ENCODE measurements at regions not wholly inside any gene's neighbourhood (a gene's known extent, or its start where the extent isn't known, plus 50 kb on each side); places are given as distances from the start of the nearest gene placed in this dataset.
"Not testable (repeated sequence)": the region's sequence is repeated elsewhere in the genome, so short reads cannot be mapped to it uniquely, and the experiment has no call there.

DNA sequence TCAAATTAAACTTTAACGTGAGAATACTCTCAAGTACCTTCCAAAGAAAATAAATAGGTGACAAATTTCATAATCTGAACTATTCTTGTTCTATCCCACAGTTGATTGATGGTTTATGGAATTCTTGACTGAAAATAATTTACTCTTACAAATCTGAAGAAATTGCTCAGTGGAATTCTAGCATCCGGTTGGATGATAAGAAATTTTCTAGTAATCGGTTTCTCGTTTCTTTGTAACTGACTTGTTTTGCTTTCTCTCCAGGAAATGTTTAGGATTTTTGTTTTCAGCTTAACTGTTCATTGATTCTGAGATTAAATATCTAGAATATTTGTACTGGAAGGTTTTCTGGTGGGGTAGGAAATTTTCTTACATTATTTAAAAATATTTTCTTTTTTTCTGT, 558.9 kb upstream of the ADAMTS5 start:
- no peak for ATAC-seq (ENCODE audit: insufficient number of reproducible peaks, low FRiP score, low read depth)
- H3K4me1 ChIP-seq (ENCODE audit: control insufficient read depth in 1 of 2, low read depth in 2 of 2): no peaks in the 10 kb centered on the region
- no peak overlapping the region for H3K4me3 ChIP-seq
- no peak for DNase-seq (ENCODE audit: low spot score)
- H3K27me3 ChIP-seq (replicated peaks; ENCODE audit: insufficient read depth): no peaks in the 10 kb centered on the region
- no peaks in the 10 kb centered on the region for H3K36me3 ChIP-seq
- no peak overlapping the region for H3K27ac ChIP-seq
- no peaks in the 10 kb centered on the region for H3K9me3 ChIP-seq
- TF ChIP-seq, protein P1, sequence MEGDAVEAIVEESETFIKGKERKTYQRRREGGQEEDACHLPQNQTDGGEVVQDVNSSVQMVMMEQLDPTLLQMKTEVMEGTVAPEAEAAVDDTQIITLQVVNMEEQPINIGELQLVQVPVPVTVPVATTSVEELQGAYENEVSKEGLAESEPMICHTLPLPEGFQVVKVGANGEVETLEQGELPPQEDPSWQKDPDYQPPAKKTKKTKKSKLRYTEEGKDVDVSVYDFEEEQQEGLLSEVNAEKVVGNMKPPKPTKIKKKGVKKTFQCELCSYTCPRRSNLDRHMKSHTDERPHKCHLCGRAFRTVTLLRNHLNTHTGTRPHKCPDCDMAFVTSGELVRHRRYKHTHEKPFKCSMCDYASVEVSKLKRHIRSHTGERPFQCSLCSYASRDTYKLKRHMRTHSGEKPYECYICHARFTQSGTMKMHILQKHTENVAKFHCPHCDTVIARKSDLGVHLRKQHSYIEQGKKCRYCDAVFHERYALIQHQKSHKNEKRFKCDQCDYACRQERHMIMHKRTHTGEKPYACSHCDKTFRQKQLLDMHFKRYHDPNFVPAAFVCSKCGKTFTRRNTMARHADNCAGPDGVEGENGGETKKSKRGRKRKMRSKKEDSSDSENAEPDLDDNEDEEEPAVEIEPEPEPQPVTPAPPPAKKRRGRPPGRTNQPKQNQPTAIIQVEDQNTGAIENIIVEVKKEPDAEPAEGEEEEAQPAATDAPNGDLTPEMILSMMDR (IDR thresholded peaks at IDR 0.05): no peak

DNA sequence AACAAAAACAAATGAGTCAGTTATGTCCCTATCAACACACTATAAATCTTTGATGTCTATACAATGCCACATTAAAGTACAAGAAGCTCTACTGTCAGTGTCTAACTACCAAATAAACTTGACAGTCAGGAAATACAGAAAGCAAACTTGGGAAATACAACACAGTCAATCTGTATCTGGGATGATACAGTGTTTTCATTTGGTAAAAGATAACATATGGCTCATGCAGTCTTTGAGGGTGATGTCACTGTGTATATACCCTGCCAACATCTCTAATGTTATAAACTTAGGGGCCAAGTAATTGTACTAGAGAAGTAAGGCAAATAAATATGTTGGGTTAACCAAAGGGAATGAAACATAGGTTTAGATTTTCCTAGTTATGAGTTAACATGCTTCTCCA, 552.5 kb upstream of the ADAMTS5 start:
- Histone ChIP-seq H3K9me3 (peaks cover 4% of the 10 kb centered on the region), H3K4me3 (no peak overlapping the region), H3K4me1 (ENCODE audit: control insufficient read depth in 1 of 2, low read depth in 2 of 2) (no peaks in the 10 kb centered on the region), H3K36me3 (no peaks in the 10 kb centered on the region), H3K27me3 (replicated peaks; ENCODE audit: insufficient read depth) (no peaks in the 10 kb centered on the region), H3K27ac (no peak overlapping the region)
- TF ChIP-seq, protein P1 (IDR thresholded peaks at IDR 0.05): no peak
- ATAC-seq (ENCODE audit: insufficient number of reproducible peaks, low FRiP score, low read depth) (no peak), DNase-seq (ENCODE audit: low spot score) (no peak)

DNA sequence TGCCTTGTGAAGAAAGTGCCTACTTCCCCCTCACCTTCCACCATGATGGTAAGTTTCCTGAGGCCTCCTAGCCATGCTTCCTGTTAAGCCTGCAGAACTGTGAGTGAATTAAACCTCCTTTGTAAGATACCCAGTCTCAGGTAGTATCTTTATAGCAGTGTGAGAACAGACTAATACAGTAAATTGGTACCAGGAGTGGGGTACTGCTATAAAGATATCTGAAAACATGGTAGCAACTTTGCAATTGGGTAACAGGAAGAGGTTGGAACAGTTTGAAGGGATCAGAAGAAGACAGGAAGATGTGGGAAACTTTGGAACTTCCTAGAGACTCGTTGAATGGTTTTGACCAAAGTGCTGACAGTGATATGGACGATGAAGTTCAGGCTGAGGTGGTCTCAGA, 550.3 kb upstream of the ADAMTS5 start:
- not testable (repeated sequence) for H3K9me3 ChIP-seq; H3K27ac ChIP-seq; H3K27me3 ChIP-seq (replicated peaks; ENCODE audit: insufficient read depth); H3K4me3 ChIP-seq; DNase-seq (ENCODE audit: low spot score); H3K4me1 ChIP-seq (ENCODE audit: control insufficient read depth in 1 of 2, low read depth in 2 of 2); ATAC-seq (ENCODE audit: insufficient number of reproducible peaks, low FRiP score, low read depth); H3K36me3 ChIP-seq

DNA sequence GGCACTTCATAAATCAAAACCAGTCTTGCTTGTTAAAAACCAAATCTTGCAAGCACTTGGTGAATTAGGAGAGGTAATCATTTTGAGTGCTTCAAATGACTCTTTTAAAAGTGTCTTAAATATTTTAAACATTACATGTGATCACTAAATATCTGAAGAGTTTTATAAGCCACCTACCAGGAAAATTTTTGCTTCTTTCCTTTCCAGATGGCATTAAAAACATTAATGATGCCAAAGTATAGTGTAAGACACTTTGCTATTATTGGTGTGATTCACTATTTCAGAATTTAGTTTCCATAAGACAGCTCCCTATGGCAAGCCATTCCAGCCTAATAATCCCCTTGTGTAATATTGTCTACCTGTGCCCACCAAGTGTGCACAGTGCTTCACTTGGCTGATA, 548.8 kb upstream of the ADAMTS5 start:
- no peaks in the 10 kb centered on the region for H3K27me3 ChIP-seq (replicated peaks; ENCODE audit: insufficient read depth)
- no peak overlapping the region for H3K27ac ChIP-seq
- no peak overlapping the region for H3K4me3 ChIP-seq
- H3K36me3 ChIP-seq: no peaks in the 10 kb centered on the region
- peaks cover 4% of the 10 kb centered on the region for H3K9me3 ChIP-seq
- no peaks in the 10 kb centered on the region for H3K4me1 ChIP-seq (ENCODE audit: control insufficient read depth in 1 of 2, low read depth in 2 of 2)
- no peak for ATAC-seq (ENCODE audit: insufficient number of reproducible peaks, low FRiP score, low read depth)
- TF ChIP-seq, protein P1 (IDR thresholded peaks at IDR 0.05): no peak
- no peak for DNase-seq (ENCODE audit: low spot score)

DNA sequence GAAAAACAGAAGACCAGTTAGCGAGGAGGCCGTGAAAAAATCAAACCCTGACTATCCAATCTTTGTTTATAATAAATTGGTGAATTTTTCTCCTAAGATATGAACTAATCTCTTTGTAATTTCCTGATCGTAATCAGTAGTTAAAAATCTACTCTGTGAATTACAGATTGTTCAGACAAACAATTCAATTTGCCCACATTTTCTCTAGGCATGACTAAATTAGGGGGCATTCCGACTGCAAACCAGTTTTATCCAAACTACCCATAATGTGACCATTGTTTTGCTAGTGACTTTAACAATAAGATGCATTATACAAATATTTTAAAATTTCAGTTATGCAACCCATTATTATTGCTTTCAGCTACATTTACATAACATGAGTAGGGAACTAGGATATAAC, 546.9 kb upstream of the ADAMTS5 start:
- H3K27ac ChIP-seq: no peak overlapping the region
- H3K36me3 ChIP-seq: no peaks in the 10 kb centered on the region
- no peaks in the 10 kb centered on the region for H3K27me3 ChIP-seq (replicated peaks; ENCODE audit: insufficient read depth)
- no peak overlapping the region for H3K4me3 ChIP-seq
- ATAC-seq (ENCODE audit: insufficient number of reproducible peaks, low FRiP score, low read depth) (no peak), DNase-seq (ENCODE audit: low spot score) (no peak)
- no peaks in the 10 kb centered on the region for H3K4me1 ChIP-seq (ENCODE audit: control insufficient read depth in 1 of 2, low read depth in 2 of 2)
- H3K9me3 ChIP-seq: peaks cover 4% of the 10 kb centered on the region
- TF ChIP-seq, protein P1 (IDR thresholded peaks at IDR 0.05): no peak

DNA sequence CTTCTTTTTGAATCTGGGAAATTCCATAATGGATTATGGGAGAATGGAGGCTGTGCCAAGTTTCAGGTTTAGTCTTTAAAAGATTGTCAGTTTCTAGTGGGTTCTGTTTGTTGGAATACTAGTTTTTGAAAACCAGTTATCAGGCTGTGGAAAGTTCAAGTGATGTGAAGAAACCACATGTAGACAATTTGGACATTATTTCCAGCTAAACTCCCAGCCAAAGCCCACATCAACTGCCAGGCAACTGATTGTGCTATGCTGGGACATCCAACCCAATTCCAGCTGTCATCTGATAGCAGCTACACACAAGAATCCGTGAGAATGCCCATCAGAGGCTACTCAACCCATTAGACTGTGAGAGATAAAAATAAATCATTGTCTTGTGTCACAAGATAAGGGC, 546.1 kb upstream of the ADAMTS5 start:
- TF ChIP-seq, protein P1 (IDR thresholded peaks at IDR 0.05): no peak
- H3K9me3 ChIP-seq: peaks cover 4% of the 10 kb centered on the region
- H3K4me3 ChIP-seq: no peak overlapping the region
- H3K4me1 ChIP-seq (ENCODE audit: control insufficient read depth in 1 of 2, low read depth in 2 of 2): no peaks in the 10 kb centered on the region
- no peak for ATAC-seq (ENCODE audit: insufficient number of reproducible peaks, low FRiP score, low read depth)
- no peak overlapping the region for H3K27ac ChIP-seq
- no peaks in the 10 kb centered on the region for H3K36me3 ChIP-seq
- H3K27me3 ChIP-seq (replicated peaks; ENCODE audit: insufficient read depth): no peaks in the 10 kb centered on the region
- DNase-seq (ENCODE audit: low spot score): no peak

All from thoracic aorta (tissue), 2 donors.